Hematopoietic multipotent progenitor cell treated with erythropoietin and hydrocortisone succinate and interleukin-3 and kit ligand, for 17 days (in vitro differentiated cells): ENCODE measurements at regions not wholly inside any gene's neighbourhood (a gene's known extent, or its start where the extent isn't known, plus 50 kb on each side); places are given as distances from the start of the nearest gene placed in this dataset.
"Not testable (repeated sequence)": the region's sequence is repeated elsewhere in the genome, so short reads cannot be mapped to it uniquely, and the experiment has no call there.

Source experiments
- DNase-seq: peaks from one replicate; pipeline ENCODE4 v3.0.0-alpha.2; 2015; ENCODE audit warnings: low spot score

- no peak for DNase-seq
These were observed 422.0 kb upstream of the FRG2C start for GRCh38 chr3:75242012-75242735.

DNA sequence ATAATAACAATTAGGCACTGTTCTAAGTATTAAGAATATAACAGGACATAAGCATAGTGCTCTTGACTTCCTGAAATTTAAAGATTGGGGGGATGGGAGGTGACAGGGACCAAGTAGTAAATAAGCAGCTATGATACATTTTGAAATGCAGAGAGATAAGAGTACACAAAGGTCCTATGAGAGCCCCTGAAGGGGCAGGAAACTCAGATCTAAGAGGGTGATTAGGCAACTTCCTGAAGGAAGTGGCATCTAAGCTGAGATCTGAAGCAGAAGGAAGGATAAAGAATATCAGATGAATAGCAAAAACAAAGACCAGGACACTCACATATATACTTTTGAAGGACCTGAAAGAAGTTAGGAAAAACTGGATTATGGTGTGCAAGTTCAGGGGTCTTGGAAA is 415.2 kb upstream of the FRG2C start:
- DNase-seq = no peak

DNA sequence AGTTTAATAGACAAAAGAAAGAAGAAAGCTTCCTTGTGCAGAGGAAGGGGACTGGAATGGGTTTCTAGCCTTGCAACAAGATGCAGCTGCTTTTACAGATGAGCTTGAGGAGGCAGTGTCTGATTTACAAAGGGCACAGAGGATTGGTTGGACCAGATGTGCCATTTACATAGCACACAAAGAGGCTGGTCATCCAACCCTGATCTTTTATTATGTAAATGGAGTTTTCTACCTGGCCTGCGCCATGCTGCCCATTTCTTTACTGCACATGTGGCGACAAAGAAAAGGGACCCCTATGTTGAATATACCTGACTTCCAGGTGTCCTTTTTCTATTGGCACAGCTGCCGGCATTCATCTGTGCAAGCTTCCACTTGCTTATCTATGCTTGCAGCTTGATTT is 409.4 kb upstream of the FRG2C start:
- no peak for DNase-seq

DNA sequence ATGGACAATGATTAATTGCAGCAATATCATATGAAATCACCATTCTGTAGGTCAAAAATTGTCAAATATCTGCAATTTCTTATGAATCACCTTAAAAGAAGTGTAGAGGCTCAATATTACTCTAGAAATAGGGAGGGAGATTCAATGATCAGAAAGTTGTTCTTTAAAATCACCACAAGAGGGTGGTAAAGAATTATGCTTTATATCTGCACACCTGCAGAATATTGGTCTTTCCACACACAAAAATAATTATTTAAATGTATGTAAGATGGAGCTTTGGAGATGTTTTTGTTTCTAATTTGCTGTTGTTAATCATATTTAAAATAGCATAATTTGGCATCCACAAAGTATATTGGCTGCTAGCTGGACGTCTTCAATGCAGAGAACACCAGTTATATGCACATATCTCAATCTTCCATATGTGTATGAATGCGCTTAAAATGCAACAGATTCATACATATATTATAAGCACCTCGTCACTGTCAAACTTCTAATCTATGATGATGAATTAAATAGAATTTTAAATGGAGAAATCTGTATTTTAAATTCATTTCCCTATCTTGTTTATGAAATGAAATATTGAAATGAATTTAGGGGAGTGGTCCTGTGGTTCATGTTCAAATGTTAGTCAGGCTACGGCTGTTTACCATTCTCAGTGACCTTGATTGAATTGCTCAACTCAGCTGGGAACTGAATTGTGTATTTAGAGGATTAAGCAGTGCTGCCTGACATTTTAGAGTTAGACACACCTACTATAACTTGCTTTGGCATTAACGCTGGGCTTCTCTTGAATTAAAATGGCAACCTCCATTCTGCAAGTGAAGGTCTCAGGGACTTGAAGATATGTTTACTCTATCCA is 405.1 kb upstream of the FRG2C start:
- DNase-seq = not testable (repeated sequence)

DNA sequence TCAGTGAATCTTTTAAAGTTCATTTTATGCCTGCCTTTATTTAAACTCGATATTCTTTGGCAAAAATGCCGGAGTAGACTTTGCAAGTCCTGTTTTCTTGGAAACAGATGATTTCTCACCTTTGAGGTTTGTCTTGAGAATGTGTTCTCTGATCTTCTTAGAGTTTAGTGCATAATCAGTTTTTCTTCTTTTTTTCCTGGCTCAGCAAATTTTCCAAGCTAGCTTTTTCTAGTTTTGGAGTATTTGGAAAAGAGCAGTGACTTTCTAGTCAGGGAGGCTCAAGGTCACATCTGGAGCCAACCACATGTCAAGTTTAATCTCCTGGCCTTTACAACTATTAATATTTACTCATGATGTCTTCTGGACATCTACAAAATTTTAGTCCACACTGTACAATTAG is 403.2 kb upstream of the FRG2C start:
- DNase-seq = not testable (repeated sequence)

GRCh38 chr3:75262661-75263060 is 401.5 kb upstream of the FRG2C start:
- no peak for DNase-seq

GRCh38 chr3:75265897-75266296 is 398.2 kb upstream of the FRG2C start:
- no peak for DNase-seq

DNA sequence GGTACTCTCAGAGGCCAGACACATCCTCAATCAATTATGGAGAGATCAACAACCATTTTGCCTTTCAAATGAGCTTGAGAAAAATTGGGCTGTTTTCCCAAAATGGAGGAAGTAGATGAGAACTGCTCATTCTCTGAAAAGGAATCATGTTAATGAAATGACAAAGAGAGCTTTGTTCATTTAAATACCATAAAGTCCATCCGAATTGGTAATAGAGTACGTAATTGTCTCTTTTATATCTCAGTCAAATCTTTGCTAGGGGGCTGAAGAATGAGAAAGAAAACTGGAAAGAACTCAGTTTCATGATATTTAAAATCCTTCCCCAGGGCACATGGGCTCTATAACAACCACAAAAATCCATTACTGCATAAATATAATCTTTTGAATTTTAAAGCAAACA is 395.6 kb upstream of the FRG2C start:
- not testable (repeated sequence) for DNase-seq

GRCh38 chr3:75272237-75272636 is 391.9 kb upstream of the FRG2C start:
- not testable (repeated sequence) for DNase-seq

GRCh38 chr3:75272691-75273090 is 391.4 kb upstream of the FRG2C start:
- DNase-seq = no peak

DNA sequence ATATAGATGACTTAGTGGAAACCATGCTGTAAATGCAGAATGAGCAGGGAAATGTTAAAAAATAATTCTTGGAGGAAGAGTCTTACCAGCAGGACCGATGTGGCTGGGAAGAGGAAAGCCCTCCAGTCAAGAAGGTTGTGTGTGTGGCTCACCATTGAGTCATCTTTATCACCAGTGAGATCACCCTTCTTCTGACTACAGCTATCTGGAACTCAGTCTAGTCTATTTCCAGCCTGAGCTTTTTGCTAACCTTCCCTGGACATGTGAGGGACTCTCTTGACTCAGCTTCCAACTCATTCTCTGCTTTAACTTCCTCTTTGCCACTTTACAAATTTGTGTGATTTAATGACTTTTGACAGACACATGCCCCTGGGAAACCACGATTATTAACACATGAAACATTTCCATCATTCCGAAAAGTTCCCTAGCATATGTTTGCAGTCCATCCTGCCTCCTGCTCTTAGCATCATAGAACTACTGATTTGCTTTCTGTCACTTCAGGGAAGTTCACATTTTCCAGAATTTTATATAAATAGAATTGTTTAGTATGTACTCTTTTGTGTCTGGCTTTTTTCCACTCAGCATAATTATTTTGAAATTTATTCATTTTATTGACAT is 378.5 kb upstream of the FRG2C start:
- DNase-seq = not testable (repeated sequence)

- DNase-seq = not testable (repeated sequence)
These were observed 375.1 kb upstream of the FRG2C start for GRCh38 chr3:75288972-75289574.

DNA sequence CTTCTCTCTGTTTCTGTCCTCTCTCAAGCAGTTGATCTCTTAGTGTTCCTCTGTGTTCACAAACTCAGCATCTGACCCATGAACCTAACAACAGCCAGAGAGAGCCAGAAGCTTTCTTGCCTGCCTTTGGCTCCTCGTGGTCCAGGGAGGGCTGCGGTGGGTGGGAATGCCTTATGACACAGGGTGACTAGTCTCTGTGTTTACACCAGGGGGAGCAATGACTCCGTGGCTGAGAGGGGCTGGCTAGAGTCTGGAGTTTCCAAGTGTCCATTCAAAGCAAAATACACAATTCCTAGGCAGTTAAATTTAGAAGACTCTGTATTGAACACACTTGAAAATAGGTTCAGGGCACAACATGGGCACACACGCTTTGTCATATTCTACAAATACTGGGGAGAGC is 370.0 kb upstream of the FRG2C start:
- no peak for DNase-seq

GRCh38 chr3:75295013-75295412 is 369.1 kb upstream of the FRG2C start:
- no peak for DNase-seq

- no peak for DNase-seq
These were observed 367.3 kb upstream of the FRG2C start for GRCh38 chr3:75296858-75297257.

DNA sequence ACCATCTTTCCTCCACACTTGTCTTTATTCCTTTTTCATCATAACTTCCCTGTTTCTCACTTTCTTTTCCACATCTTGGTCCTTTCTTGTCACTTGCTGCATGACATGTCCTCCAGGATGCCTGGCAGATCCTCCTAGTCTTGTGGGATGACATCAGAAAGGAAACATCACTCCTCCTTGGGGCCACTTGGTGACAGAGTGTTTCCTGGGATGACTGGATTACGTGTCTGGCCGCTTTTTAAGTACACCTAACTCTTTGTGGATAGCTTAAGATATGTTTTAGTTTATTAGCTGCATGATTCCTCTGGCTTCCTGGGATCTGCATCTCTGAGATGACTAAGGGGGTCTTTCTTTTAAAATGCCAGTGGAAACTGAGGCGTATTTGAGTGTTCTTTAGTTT is 363.5 kb upstream of the FRG2C start:
- no peak for DNase-seq

DNA sequence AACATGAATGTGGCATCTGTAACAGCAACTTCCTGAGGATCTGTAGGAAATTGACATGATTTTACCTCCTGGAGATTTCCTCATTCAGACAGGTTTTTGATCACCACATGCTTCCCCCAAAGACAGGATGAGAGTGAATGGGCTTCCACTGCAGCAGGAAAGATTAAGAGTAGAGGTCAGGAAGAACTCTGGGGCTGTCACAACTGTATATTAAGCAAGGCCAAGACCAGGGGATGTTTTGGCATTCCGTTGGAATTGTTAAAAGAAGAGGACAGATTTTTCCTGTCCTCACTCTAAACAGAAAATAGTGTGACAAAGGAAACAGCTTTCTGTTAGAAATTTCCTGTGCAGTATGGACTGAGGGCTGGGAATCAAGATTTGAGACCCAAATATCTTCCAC is 363.1 kb upstream of the FRG2C start:
- not testable (repeated sequence) for DNase-seq

GRCh38 chr3:75303741-75304140 is 360.4 kb upstream of the FRG2C start:
- DNase-seq = no peak

DNA sequence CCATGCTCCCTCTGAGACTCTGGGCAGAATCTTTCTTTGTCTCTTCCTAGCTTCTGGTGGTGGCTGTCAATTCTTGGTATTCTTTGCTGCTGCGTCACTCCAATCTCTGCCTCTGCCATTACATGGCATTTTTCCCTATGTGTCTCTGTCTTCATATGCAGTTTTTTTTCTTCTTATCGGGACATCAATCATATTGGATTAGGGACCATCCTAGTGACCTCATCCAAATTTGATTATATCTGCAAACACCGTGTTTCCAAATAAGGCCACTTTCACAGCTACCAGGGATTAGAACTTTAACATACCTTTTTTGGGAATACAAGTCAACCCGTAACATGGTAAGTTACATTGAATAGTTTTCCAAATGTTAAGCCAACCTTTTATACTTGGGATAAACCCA is 358.2 kb upstream of the FRG2C start:
- DNase-seq = no peak

- not testable (repeated sequence) for DNase-seq
These were observed 352.8 kb upstream of the FRG2C start for GRCh38 chr3:75311306-75311705.

GRCh38 chr3:75312469-75312868 is 351.7 kb upstream of the FRG2C start:
- DNase-seq = not testable (repeated sequence)

DNA sequence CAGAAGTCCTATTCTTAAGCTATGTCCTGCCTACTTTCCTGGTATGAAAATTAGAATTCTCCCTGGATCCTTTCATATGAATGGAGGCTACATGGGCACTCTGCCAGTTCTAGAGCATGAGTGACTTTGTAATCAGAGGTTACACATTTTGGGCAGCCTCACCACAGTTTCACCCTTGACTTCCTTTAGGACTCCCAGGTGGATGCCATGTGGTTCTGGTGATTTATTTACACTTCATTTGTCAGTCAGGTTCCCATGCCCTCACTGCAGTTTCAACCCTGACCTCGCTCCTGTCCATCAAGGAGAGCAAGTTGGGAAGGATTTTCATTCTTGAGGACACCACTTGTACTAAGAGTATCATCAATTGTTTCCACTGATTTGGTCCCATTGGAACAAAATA is 344.4 kb upstream of the FRG2C start:
- not testable (repeated sequence) for DNase-seq

DNA sequence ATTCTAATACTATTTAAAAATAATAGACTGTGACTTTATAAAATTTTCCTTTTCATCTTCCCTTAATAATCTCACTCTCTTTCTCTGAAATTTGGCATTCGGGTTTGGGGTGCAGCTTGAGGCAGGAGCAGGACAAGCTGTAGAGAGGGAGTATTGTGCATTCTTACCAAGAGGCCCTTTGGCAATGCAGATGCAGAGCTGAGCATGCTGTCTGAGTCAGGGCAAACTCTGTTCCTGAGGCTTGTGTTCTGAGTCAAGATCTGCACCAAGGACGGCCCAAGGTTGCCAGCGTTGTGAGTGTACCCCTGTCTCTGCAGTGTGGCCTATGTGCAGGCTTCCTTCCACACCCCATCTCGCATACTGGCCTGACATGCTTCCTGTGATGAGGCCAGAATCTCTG is 343.8 kb upstream of the FRG2C start:
- no peak for DNase-seq
